Motor neuron (in vitro differentiated cells): ENCODE measurements at regions not wholly inside any gene's neighbourhood (a gene's known extent, or its start where the extent isn't known, plus 50 kb on each side); places are given as distances from the start of the nearest gene placed in this dataset.
"Not testable (repeated sequence)": the region's sequence is repeated elsewhere in the genome, so short reads cannot be mapped to it uniquely, and the experiment has no call there.

Experiments used
- ATAC-seq, 8 experiments: fragments of 200-7000 bp; cut with Tn5 transposase; replicated peaks in 6 of 8; 2 replicates each; pipeline ENCODE4 v1.8.0; 2021; ENCODE audit warnings: mild to moderate bottlenecking in 8 of 8, moderate library complexity in 8 of 8
- H3K27ac ChIP-seq, 2 donors: fragments of 250-450 bp; sonication (Bioruptor Pico); 2 replicates each; pipeline ENCODE4 v1.9.0; 2021; ENCODE audit warnings: antibody characterized with exemption in 2 of 2, mild to moderate bottlenecking in 2 of 2, moderate library complexity in 1 of 2
- H3K4me1 ChIP-seq, 2 donors: fragments of 250-450 bp; sonication (Bioruptor Pico); replicated peaks in 1 of 2; 2 replicates each; pipeline ENCODE4 v1.6.1; 2021; ENCODE audit warnings: antibody characterized with exemption in 2 of 2, mild to moderate bottlenecking in 2 of 2, moderate library complexity in 1 of 2
- H3K4me3 ChIP-seq, 5 donors: fragments of 250-450 bp; sonication (Bioruptor Pico); 2 replicates each; pipeline ENCODE4 v1.9.0; 2021; ENCODE audit warnings: antibody characterized with exemption in 5 of 5, mild to moderate bottlenecking in 5 of 5, moderate library complexity in 4 of 5
- WGBS, 10 experiments: fragments of 450-650 bp; shearing (Covaris generic); methylation state at CpG; one replicate each; pipeline ENCODE4 v1.0.0; 2022; 5-methylcytosine and 5-hydroxymethylcytosine counted together
- in situ Hi-C, 9 experiments: fragments of 400-800 bp; cut with MboI; loops; one replicate each; pipeline ENCODE4 v1.15.0; 2021; ENCODE audit warnings: low sequenced_read_pairs in 9 of 9, low pct_unique_long_range_greater_than_20kb in 2 of 9; ENCODE audit not compliant: unreplicated experiment in 9 of 9

GRCh38 chr3:157916672-157917071, 189.5 kb downstream of the SHOX2 start:
- Histone ChIP-seq H3K27ac (no peak overlapping the region), H3K4me3 (no peak overlapping the region), H3K4me1 (peaks cover 29 to 57% of the 10 kb centered on the region in 2 donors)
- peak in 3 of 8 experiments; percentile 63 to 67 (median 63) for ATAC-seq
- 13 to 90% (median 69%) methylated on average over 2 to 3 of the region's 3 CpGs; no CpG with 5 or more reads in 1 of the 10 experiments for WGBS, 10 experiments
- in situ Hi-C loops: loop anchor here in 2 of 9 experiments (25.0 kb wide), 1 partner anchor 304 kb away; no protein-coding TSS in a partner anchor

GRCh38 chr3:157914882-157915281, 191.3 kb downstream of the SHOX2 start:
- Histone ChIP-seq H3K4me1 (peaks cover 20 to 39% of the 10 kb centered on the region in 2 donors), H3K4me3 (no peak overlapping the region), H3K27ac (no peak overlapping the region)
- no peak for ATAC-seq
- in situ Hi-C loops: loop anchor here in 2 of 9 experiments (25.0 kb wide), 1 partner anchor 303 kb away; no protein-coding TSS in a partner anchor

- peaks cover 20 to 29% of the 10 kb centered on the region in 2 donors for H3K4me1 ChIP-seq
- in situ Hi-C loops: loop anchor here in 2 of 9 experiments (25.0 kb wide), 1 partner anchor 301 kb away; no protein-coding TSS in a partner anchor
- 9 to 90% (median 49%) methylated on average over 1 of the region's 1 CpG; no CpG with 5 or more reads in 4 of the 10 experiments for WGBS, 10 experiments
Measured at GRCh38 chr3:157913741-157914150, 192.5 kb downstream of the SHOX2 start.

GRCh38 chr3:157912514-157913451, 193.4 kb downstream of the SHOX2 start:
- Histone ChIP-seq H3K27ac (no peak overlapping the region), H3K4me1 (peaks cover 20 to 29% of the 10 kb centered on the region in 2 donors), H3K4me3 (no peak overlapping the region)
- in situ Hi-C loops: loop anchor here in 2 of 9 experiments (25.0 kb wide), 1 partner anchor 300 kb away; no protein-coding TSS in a partner anchor
- 55 to 93% (median 62%) methylated on average over 1 to 5 of the region's 5 CpGs; no CpG with 5 or more reads in 1 of the 10 experiments for WGBS, 10 experiments
- peak in 5 of 8 experiments; percentile 65 to 88 (median 80) for ATAC-seq

More at GRCh38 chr3:157913741-157914150, 192.5 kb downstream of the SHOX2 start:
- ATAC-seq: peak in 2 of 8 experiments; percentile 6 to 38
- H3K27ac ChIP-seq: no peak overlapping the region
- H3K4me3 ChIP-seq: no peak overlapping the region

GRCh38 chr3:157906627-157907026, 199.6 kb downstream of the SHOX2 start:
- in situ Hi-C loops: loop anchor here in 2 of 9 experiments (25.0 kb wide), 1 partner anchor 294 kb away; no protein-coding TSS in a partner anchor
- Histone ChIP-seq H3K27ac (no peak overlapping the region), H3K4me1 (no peaks in the 10 kb centered on the region), H3K4me3 (no peak overlapping the region)
- peak in 3 of 8 experiments; percentile 50 to 95 (median 91) for ATAC-seq

GRCh38 chr3:157905885-157906284, 200.3 kb downstream of the SHOX2 start:
- ATAC-seq: no peak
- in situ Hi-C loops: loop anchor here in 2 of 9 experiments (25.0 kb wide), 1 partner anchor 294 kb away; no protein-coding TSS in a partner anchor
- no peaks in the 10 kb centered on the region for H3K4me1 ChIP-seq
- no peak overlapping the region for H3K4me3 ChIP-seq
- WGBS, 10 experiments: 27 to 100% (median 86%) methylated on average over 1 of the region's 1 CpG; no CpG with 5 or more reads in 3 of the 10 experiments
- no peak overlapping the region for H3K27ac ChIP-seq

- H3K27ac ChIP-seq, H3K4me1 ChIP-seq, H3K4me3 ChIP-seq, ATAC-seq: not testable (repeated sequence)
- in situ Hi-C loops: loop anchor here in 2 of 9 experiments (25.0 kb wide), 1 partner anchor 290 kb away; no protein-coding TSS in a partner anchor
- WGBS, 10 experiments: 19 to 100% (median 88%) methylated on average over 1 to 2 of the region's 4 CpGs
Measured at GRCh38 chr3:157902680-157903079, 203.5 kb downstream of the SHOX2 start.

- 20 to 100% (median 87%) methylated on average over 1 of the region's 1 CpG; no CpG with 5 or more reads in 2 of the 10 experiments for WGBS, 10 experiments
- ATAC-seq: no peak
- H3K4me3 ChIP-seq: no peak overlapping the region
- peaks cover 0 to 3% of the 10 kb centered on the region in 2 donors for H3K4me1 ChIP-seq
- H3K27ac ChIP-seq: no peak overlapping the region
- in situ Hi-C loops: no loop called here
Measured at GRCh38 chr3:157888040-157888439, 218.2 kb downstream of the SHOX2 start.

- no peak for ATAC-seq
- in situ Hi-C loops: no loop called here
Measured at GRCh38 chr3:157876556-157876955, 229.7 kb downstream of the SHOX2 start.

GRCh38 chr3:157872902-157873301, 233.3 kb downstream of the SHOX2 start:
- ATAC-seq: no peak
- in situ Hi-C loops: no loop called here
- Histone ChIP-seq H3K4me3 (no peak overlapping the region), H3K4me1 (no peaks in the 10 kb centered on the region), H3K27ac (no peak overlapping the region)
- 71% methylated on average over 1 of the region's 1 CpG; no CpG with 5 or more reads in 9 of the 10 experiments for WGBS, 10 experiments

More at GRCh38 chr3:157876556-157876955, 229.7 kb downstream of the SHOX2 start:
- 71 to 100% (median 93%) methylated on average over 1 to 2 of the region's 2 CpGs for WGBS, 10 experiments
- H3K4me3 ChIP-seq: no peak overlapping the region
- H3K27ac ChIP-seq: no peak overlapping the region
- H3K4me1 ChIP-seq: no peaks in the 10 kb centered on the region

GRCh38 chr3:157871838-157872460, 234.3 kb downstream of the SHOX2 start:
- no peak overlapping the region for H3K4me3 ChIP-seq
- in situ Hi-C loops: no loop called here
- ATAC-seq: no peak
- WGBS, 10 experiments: 12 to 100% (median 64%) methylated on average over 1 to 3 of the region's 3 CpGs
- no peak overlapping the region for H3K27ac ChIP-seq
- H3K4me1 ChIP-seq: no peaks in the 10 kb centered on the region

GRCh38 chr3:157871248-157871647, 235.0 kb downstream of the SHOX2 start:
- no peak overlapping the region for H3K4me3 ChIP-seq
- H3K27ac ChIP-seq: no peak overlapping the region
- no peak for ATAC-seq
- 56 to 100% (median 88%) methylated on average over 1 to 7 of the region's 7 CpGs; no CpG with 5 or more reads in 2 of the 10 experiments for WGBS, 10 experiments
- in situ Hi-C loops: no loop called here
- no peaks in the 10 kb centered on the region for H3K4me1 ChIP-seq

- in situ Hi-C loops: no loop called here
- no peak overlapping the region for H3K27ac ChIP-seq
- ATAC-seq: no peak
- WGBS, 10 experiments: 22 to 63% (median 50%) methylated on average over 1 to 2 of the region's 2 CpGs; no CpG with 5 or more reads in 3 of the 10 experiments
- H3K4me3 ChIP-seq: no peak overlapping the region
- H3K4me1 ChIP-seq: no peaks in the 10 kb centered on the region
Measured at GRCh38 chr3:157868946-157869345, 237.3 kb downstream of the SHOX2 start.
